Uterus (tissue), 2 donors: ENCODE measurements at regions not wholly inside any gene's neighbourhood (a gene's known extent, or its start where the extent isn't known, plus 50 kb on each side); places are given as distances from the start of the nearest gene placed in this dataset.

Experiments
- CTCF ChIP-seq, 4 experiments: fragments of 200-600 bp in 2 of 4; fragments of 450-650 bp in 2 of 4; sonication (generic) in 2 of 4; IDR thresholded peaks; one replicate each; pipeline ENCODE4 v1.5.1; 2016 to 2019; ENCODE audit warnings: antibody characterized with exemption in 4 of 4, mild to moderate bottlenecking in 2 of 4, moderate library complexity in 1 of 4
- POLR2A ChIP-seq, 2 donors: fragments of 450-650 bp; IDR thresholded peaks; one replicate each; pipeline ENCODE4 v1.6.1; 2016; ENCODE audit warnings: antibody characterized with exemption in 2 of 2, mild to moderate bottlenecking in 1 of 2, moderate library complexity in 1 of 2

DNA sequence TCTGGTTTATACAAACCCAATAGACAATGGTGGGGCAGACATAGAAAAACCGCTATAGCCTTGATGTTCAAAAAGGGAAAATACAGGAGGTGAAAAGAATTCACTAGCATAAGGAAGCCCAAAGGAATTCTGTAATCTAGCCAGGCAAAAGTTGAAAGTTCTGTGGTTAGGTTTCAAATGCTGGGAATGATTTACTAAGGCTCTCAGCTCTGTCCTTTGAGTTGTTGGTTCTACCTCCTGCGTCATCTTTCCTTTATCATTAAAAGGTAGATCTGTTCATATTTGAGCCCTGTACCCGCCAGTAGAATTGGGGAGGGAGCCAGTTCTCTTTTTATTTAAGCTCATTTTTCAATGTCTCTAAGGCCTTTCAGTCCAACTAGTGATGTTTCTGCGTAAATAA lies 866.5 kb downstream of the IGSF11 start:
- TF ChIP-seq CTCF (IDR thresholded peaks at IDR 0.05) (no peak), POLR2A (IDR thresholded peaks at IDR 0.05) (no peak)
